ENCODE measurements at regions not wholly inside any gene's neighbourhood (a gene's known extent, or its start where the extent isn't known, plus 50 kb on each side); places are given as distances from the start of the nearest gene placed in this dataset.

- TF ChIP-seq CTCF (IDR thresholded peaks at IDR 0.05), result no peak
- no peak for TF ChIP-seq POLR2A (IDR thresholded peaks at IDR 0.05)
- TF ChIP-seq EP300 (IDR thresholded peaks at IDR 0.05), result no peak
- no peak for TF ChIP-seq POLR2AphosphoS5 (IDR thresholded peaks at IDR 0.05)
These were observed 98.8 kb upstream of the NTF3 start for GRCh38 chr12:5333096-5333495.

Measured in gastroesophageal sphincter (tissue), 3 donors.